GM12878 (cell line): ENCODE measurements at regions not wholly inside any gene's neighbourhood (a gene's known extent, or its start where the extent isn't known, plus 50 kb on each side); places are given as distances from the start of the nearest gene placed in this dataset.

Source experiments
- ATAC-seq: fragments of 200-7000 bp; cut with Tn5 transposase; 3 replicates; pipeline ENCODE4 v1.9.1; 2020; ENCODE audit warnings: mild to moderate bottlenecking, moderate library complexity
- BruUV-seq: library from RNA; stranded (reverse); fragments of 400-500 nt; replicated peaks from 2 replicates; lab custom pipeline; 2021; lab: Mats Ljungman, UMichigan
- CTCF ChIA-PET: fragments of 300-600 bp; sonication (Branson Sonifier 250); formaldehyde crosslinking; extraction: SDS; loops from one replicate; lab custom pipeline; 2021; ENCODE audit warnings: inconsistent platforms; lab: Yijun Ruan, JAX
- POLR2A ChIA-PET: fragments of 350-600 bp; formaldehyde crosslinking; extraction: SDS; loops from one replicate; lab custom pipeline; 2021; ENCODE audit warnings: inconsistent platforms; lab: Charles Lee
- RAD21 ChIA-PET: fragments of 300-600 bp; sonication (Branson Sonifier 250); formaldehyde crosslinking; loops from one replicate; lab custom pipeline; 2023; ENCODE audit warnings: antibody characterized with exemption; ENCODE audit not compliant: unreplicated experiment; lab: Charles Lee
- SMC1A ChIA-PET: fragments of 300-600 bp; sonication (Branson Sonifier 250); formaldehyde crosslinking; loops from one replicate; lab custom pipeline; 2023; ENCODE audit not compliant: unreplicated experiment, uncharacterized antibody; lab: Charles Lee
- DNase-seq: peaks from one replicate; pipeline ENCODE4 v3.0.0-alpha.2; 2011; ENCODE audit warnings: low read depth, low spot score
- FAIRE-seq: peaks from 3 replicates; lab custom pipeline; 2011; peaks lifted over from hg19 to GRCh38; lab: Jason Lieb, UNC
- H2AFZ ChIP-seq: 2 replicates; pipeline ENCODE4 v1.6.0; 2011; ENCODE audit warnings: low read depth, low read length, control low read depth; ENCODE audit not compliant: control insufficient read depth
- H3K27ac ChIP-seq: 2 replicates; pipeline ENCODE4 v1.5.1; 2011; ENCODE audit warnings: control low read depth; ENCODE audit not compliant: control insufficient read depth, insufficient read depth
- H3K27me3 ChIP-seq, 2 experiments: replicated peaks in 1 of 2; 2 replicates each; pipeline versions ENCODE4 v1.6.0 to v1.6.1; 2011; ENCODE audit warnings: low read length in 1 of 2; ENCODE audit not compliant: control insufficient read depth in 2 of 2, insufficient read depth in 2 of 2
- H3K36me3 ChIP-seq, 2 experiments: 2 replicates each; pipeline ENCODE4 v1.5.1; 2011; ENCODE audit warnings: low read length in 1 of 2; ENCODE audit not compliant: control insufficient read depth in 2 of 2, insufficient read depth in 2 of 2
- H3K4me1 ChIP-seq: 2 replicates; pipeline ENCODE4 v1.6.1; 2011; ENCODE audit warnings: mild to moderate bottlenecking, low read length, moderate library complexity, mixed read lengths; ENCODE audit not compliant: control insufficient read depth, insufficient read depth
- H3K4me2 ChIP-seq: 2 replicates; pipeline ENCODE4 v1.6.0; 2011; ENCODE audit warnings: control low read depth; ENCODE audit not compliant: control insufficient read depth, insufficient read depth
- H3K4me3 ChIP-seq: fragments of 200-600 bp; sonication (generic); 2 replicates; pipeline ENCODE4 v1.5.1; 2016
- H3K79me2 ChIP-seq: 2 replicates; pipeline ENCODE4 v1.6.0; 2011; ENCODE audit warnings: low read length; ENCODE audit not compliant: control insufficient read depth, insufficient read depth
- H3K9ac ChIP-seq: 2 replicates; pipeline ENCODE4 v1.8.0; 2011; ENCODE audit warnings: low read length, control low read depth, mixed read lengths; ENCODE audit not compliant: control insufficient read depth, insufficient read depth
- H3K9me3 ChIP-seq: replicated peaks from 3 replicates; pipeline ENCODE4 v1.5.1; 2011; ENCODE audit warnings: mild to moderate bottlenecking, low read length; ENCODE audit not compliant: control insufficient read depth, insufficient read depth
- H4K20me1 ChIP-seq: 2 replicates; pipeline ENCODE4 v1.6.0; 2011; ENCODE audit not compliant: control insufficient read depth, insufficient read depth
- CHD1 ChIP-seq: IDR thresholded peaks from 2 replicates; pipeline ENCODE4 v1.6.1; 2012; ENCODE audit warnings: low read depth, low read length, improper control_type of control experiment
- E2F4 ChIP-seq: IDR thresholded peaks from 2 replicates; pipeline ENCODE4 v1.6.1; 2012; ENCODE audit warnings: low read depth, low read length, improper control_type of control experiment
- ELK1 ChIP-seq: IDR thresholded peaks from 2 replicates; pipeline ENCODE4 v1.6.1; 2012; ENCODE audit warnings: low read depth, low read length, improper control_type of control experiment
- FOXK2 ChIP-seq: fragments of 450-650 bp; IDR thresholded peaks from 2 replicates; pipeline ENCODE4 v1.6.1; 2017; ENCODE audit warnings: mild to moderate bottlenecking, moderate library complexity
- MAX ChIP-seq: IDR thresholded peaks from 2 replicates; pipeline ENCODE4 v1.6.1; 2012; ENCODE audit warnings: low read depth, low read length, improper control_type of control experiment
- NR2F1 ChIP-seq: fragments of 450-650 bp; conservative IDR thresholded peaks from 2 replicates; pipeline ENCODE4 v1.6.1; 2017; ENCODE audit warnings: mild to moderate bottlenecking
- POU2F2 ChIP-seq: IDR thresholded peaks from 3 replicates; pipeline ENCODE4 v1.6.1; 2011; ENCODE audit warnings: low read depth, mild to moderate bottlenecking, low read length, borderline replicate concordance
- RBBP5 ChIP-seq: fragments of 200-600 bp; sonication (generic); conservative IDR thresholded peaks from 2 replicates; pipeline ENCODE4 v1.6.1; 2016
- TCF3 ChIP-seq: IDR thresholded peaks from 2 replicates; pipeline ENCODE4 v1.6.1; 2012; ENCODE audit warnings: low read depth, mild to moderate bottlenecking, low read length, borderline replicate concordance; ENCODE audit not compliant: insufficient read depth
- YBX1 ChIP-seq: fragments of 450-650 bp; IDR thresholded peaks from 2 replicates; pipeline ENCODE4 v1.6.1; 2016; ENCODE audit warnings: antibody characterized with exemption
- ZBTB33 ChIP-seq: fragments of 450-650 bp; IDR thresholded peaks from 2 replicates; pipeline ENCODE4 v1.6.1; 2017; ENCODE audit warnings: mild to moderate bottlenecking
- ZNF622 ChIP-seq: fragments of 450-650 bp; IDR thresholded peaks from 2 replicates; pipeline ENCODE4 v1.6.1; 2017; ENCODE audit warnings: mild to moderate bottlenecking, inconsistent platforms
- WGBS: methylation state at CpG from one replicate; pipeline ENCODE4 v1.1.6; 2016; ENCODE audit warnings: low lambda C conversion rate; ENCODE audit not compliant: insufficient replicate concordance, insufficient coverage; ENCODE audit errors: missing lambda C conversion rate; 5-methylcytosine and 5-hydroxymethylcytosine counted together
- in situ Hi-C: fragments of 300-500 bp; cut with MboI; formaldehyde crosslinking; loops from 9 replicates; pipeline ENCODE4 v1.14.3; 2018; ENCODE audit warnings: mixed read lengths
- intact Hi-C: fragments of 100-400 bp; cut with micrococcal nuclease; formaldehyde crosslinking; loops from one replicate; pipeline ENCODE4 v1.14.2; 2022; ENCODE audit not compliant: unreplicated experiment

- TF ChIP-seq RBBP5 (no peak), ZBTB33 (no peak)
- TF ChIP-seq, all 136 proteins: peak for 0
Observed at GRCh38 chr11:28545536-28545935, 437.3 kb downstream of the METTL15 start (continued).

GRCh38 chr11:28542561-28542960 lies 434.4 kb downstream of the METTL15 start:
- Histone ChIP-seq H2AFZ (no peak overlapping the region), H3K79me2 (no peaks in the 10 kb centered on the region), H4K20me1 (no peaks in the 10 kb centered on the region)
- RAD21 ChIA-PET, result no interaction called here
- TF ChIP-seq CHD1 (no peak), MAX (no peak), POU2F2 (no peak), E2F4 (no peak), ELK1 (no peak), FOXK2 (no peak), TCF3 (no peak), YBX1 (no peak), NR2F1 (no peak), ZNF622 (no peak)
- TF ChIP-seq, all 136 proteins: peak for 0
- Histone ChIP-seq H3K9ac (no peak overlapping the region), H3K4me3 (no peak overlapping the region), H3K9me3 (no peaks in the 10 kb centered on the region), H3K27me3 (no peaks in the 10 kb centered on the region), H3K27ac (no peak overlapping the region), H3K4me1 (no peaks in the 10 kb centered on the region), H3K36me3 (no peaks in the 10 kb centered on the region), H3K4me2 (no peak overlapping the region)
- BruUV-seq, result no TSS peak
- ChIA-PET SMC1A (no interaction called here), CTCF (interaction anchor here (1.5 kb wide), 1 partner anchor 13 kb away, joined by 8 read pairs; no protein-coding TSS in a partner anchor), POLR2A (no interaction called here)
- no peak for ATAC-seq
- in situ Hi-C loops (no loop called here), intact Hi-C loops (no loop called here)
- 0% methylated on average over 1 of the region's 1 CpG for WGBS
- no peak for DNase-seq
- no peak for FAIRE-seq
